Lung (tissue), 11 donors: ENCODE measurements at regions not wholly inside any gene's neighbourhood (a gene's known extent, or its start where the extent isn't known, plus 50 kb on each side); places are given as distances from the start of the nearest gene placed in this dataset.

ENCODE experiments used
- ATAC-seq: fragments of 200-7000 bp; cut with Tn5 transposase; one replicate; pipeline ENCODE4 v1.9.1; 2020; ENCODE audit warnings: moderate number of reproducible peaks; ENCODE audit not compliant: insufficient read depth, low FRiP score
- DNase-seq, 3 donors: peaks; one replicate each; pipeline ENCODE4 v3.0.0-alpha.2; 2013 to 2017
- H3K27ac ChIP-seq, 2 donors: one replicate each; pipeline ENCODE4 v1.5.1; 2013; ENCODE audit warnings: mild to moderate bottlenecking in 2 of 2, moderate library complexity in 2 of 2, control low read depth in 1 of 2, inconsistent platforms in 1 of 2, low read depth in 1 of 2, low read length in 1 of 2
- H3K27me3 ChIP-seq, 3 donors: one replicate each; pipeline ENCODE4 v1.5.1; 2013; ENCODE audit warnings: low read length in 2 of 3; ENCODE audit not compliant: control insufficient read depth in 3 of 3, insufficient read depth in 3 of 3
- H3K36me3 ChIP-seq, 4 donors: one replicate each; pipeline ENCODE4 v1.5.1; 2013; ENCODE audit warnings: low read length in 4 of 4, mild to moderate bottlenecking in 1 of 4, moderate library complexity in 1 of 4; ENCODE audit not compliant: control insufficient read depth in 4 of 4, insufficient read depth in 4 of 4
- H3K4me1 ChIP-seq, 5 donors: one replicate each; pipeline ENCODE4 v1.5.1; 2013; ENCODE audit warnings: low read length in 5 of 5, mild to moderate bottlenecking in 2 of 5, moderate library complexity in 1 of 5; ENCODE audit not compliant: control insufficient read depth in 5 of 5, insufficient read depth in 5 of 5
- H3K4me3 ChIP-seq: one replicate; pipeline ENCODE4 v1.5.1; 2013; ENCODE audit warnings: mild to moderate bottlenecking, control low read depth, moderate library complexity
- H3K9ac ChIP-seq, 2 donors: one replicate each; pipeline ENCODE4 v1.5.1; 2013; ENCODE audit warnings: low read length in 2 of 2, control low read depth in 1 of 2; ENCODE audit not compliant: insufficient read depth in 1 of 2
- H3K9me3 ChIP-seq, 4 donors: one replicate each; pipeline ENCODE4 v1.5.1; 2013; ENCODE audit warnings: low read length in 3 of 4, mild to moderate bottlenecking in 1 of 4, moderate library complexity in 1 of 4; ENCODE audit not compliant: control insufficient read depth in 4 of 4, insufficient read depth in 3 of 4
- WGBS, 2 donors: extraction: QIAGEN DNeasy Blood & Tissue Kit; methylation state at CpG; one replicate each; pipeline ENCODE4 v1.1.7; 2013; 5-methylcytosine and 5-hydroxymethylcytosine counted together
- TF ChIP-seq, protein P1 (sequence below): IDR thresholded peaks from 2 replicates; pipeline ENCODE4 v1.5.1; 2012; ENCODE audit warnings: mild to moderate bottlenecking; ENCODE audit errors: control extremely low read depth, extremely low read depth
- donor health status: control.
- donor health status: control.
- donor health status: Bipolar disorder and iron deficiency.
- donor health status: healthy.
- donor health status: DM: yes; HTN: yes; CAD: no.

- H3K4me1 ChIP-seq, result peaks cover 0 to 15% (median 5%) of the 10 kb centered on the region in 5 donors
- TF ChIP-seq, protein P1, sequence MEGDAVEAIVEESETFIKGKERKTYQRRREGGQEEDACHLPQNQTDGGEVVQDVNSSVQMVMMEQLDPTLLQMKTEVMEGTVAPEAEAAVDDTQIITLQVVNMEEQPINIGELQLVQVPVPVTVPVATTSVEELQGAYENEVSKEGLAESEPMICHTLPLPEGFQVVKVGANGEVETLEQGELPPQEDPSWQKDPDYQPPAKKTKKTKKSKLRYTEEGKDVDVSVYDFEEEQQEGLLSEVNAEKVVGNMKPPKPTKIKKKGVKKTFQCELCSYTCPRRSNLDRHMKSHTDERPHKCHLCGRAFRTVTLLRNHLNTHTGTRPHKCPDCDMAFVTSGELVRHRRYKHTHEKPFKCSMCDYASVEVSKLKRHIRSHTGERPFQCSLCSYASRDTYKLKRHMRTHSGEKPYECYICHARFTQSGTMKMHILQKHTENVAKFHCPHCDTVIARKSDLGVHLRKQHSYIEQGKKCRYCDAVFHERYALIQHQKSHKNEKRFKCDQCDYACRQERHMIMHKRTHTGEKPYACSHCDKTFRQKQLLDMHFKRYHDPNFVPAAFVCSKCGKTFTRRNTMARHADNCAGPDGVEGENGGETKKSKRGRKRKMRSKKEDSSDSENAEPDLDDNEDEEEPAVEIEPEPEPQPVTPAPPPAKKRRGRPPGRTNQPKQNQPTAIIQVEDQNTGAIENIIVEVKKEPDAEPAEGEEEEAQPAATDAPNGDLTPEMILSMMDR, result no peak
- ATAC-seq (no peak), DNase-seq (peak; percentile 19 to 83 (median 74))
- no peak overlapping the region for H3K4me3 ChIP-seq
- H3K9me3 ChIP-seq, result peaks cover 0 to 7% (median 0%) of the 10 kb centered on the region in 4 donors
- H3K27me3 ChIP-seq, result no peaks in the 10 kb centered on the region
- peak overlapping the region in 1 of 2 donors; percentile 27 for H3K9ac ChIP-seq
- no peak overlapping the region for H3K27ac ChIP-seq
- WGBS, 2 donors, result 71 to 84% methylated on average over 6 of the region's 6 CpGs
- H3K36me3 ChIP-seq, result no peaks in the 10 kb centered on the region
Measured at GRCh38 chr6:85945459-85946185, 302.9 kb upstream of the SYNCRIP start.

DNA sequence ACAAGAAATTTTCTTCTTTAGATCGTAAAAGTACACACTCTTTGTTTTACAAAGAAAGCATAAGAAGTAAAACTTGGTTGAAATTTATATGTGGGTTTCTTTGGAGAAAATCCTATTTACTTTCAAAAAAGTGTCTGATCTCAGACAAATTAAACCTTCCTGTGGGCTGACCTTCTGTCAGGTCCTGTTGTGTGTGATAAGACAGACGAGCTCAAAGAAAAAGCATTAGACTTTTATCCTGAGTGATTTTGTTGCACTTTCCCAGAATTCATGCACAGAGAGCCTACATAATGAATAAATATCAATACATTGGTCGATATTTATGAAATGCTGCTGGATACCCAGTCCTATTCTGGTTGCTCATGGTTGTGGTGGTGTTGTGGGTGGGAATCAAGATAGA lies 302.1 kb upstream of the SYNCRIP start:
- Histone ChIP-seq H3K36me3 (no peaks in the 10 kb centered on the region), H3K9me3 (peaks cover 0 to 4% (median 0%) of the 10 kb centered on the region in 4 donors), H3K27me3 (no peaks in the 10 kb centered on the region), H3K4me1 (peaks cover 0 to 15% (median 5%) of the 10 kb centered on the region in 5 donors), H3K4me3 (no peak overlapping the region), H3K27ac (no peak overlapping the region), H3K9ac (no peak overlapping the region)
- TF ChIP-seq, protein P1, result no peak
- ATAC-seq (no peak), DNase-seq (no peak)
- WGBS, 2 donors, result 81 to 86% methylated on average over 3 of the region's 3 CpGs

- ATAC-seq (no peak), DNase-seq (no peak)
- H3K4me1 ChIP-seq, result peaks cover 0 to 15% (median 5%) of the 10 kb centered on the region in 5 donors
- H3K9me3 ChIP-seq, result no peaks in the 10 kb centered on the region
- TF ChIP-seq, protein P1, result no peak
- no peaks in the 10 kb centered on the region for H3K27me3 ChIP-seq
- H3K4me3 ChIP-seq, result no peak overlapping the region
- 72 to 81% methylated on average over 2 of the region's 2 CpGs for WGBS, 2 donors
- H3K36me3 ChIP-seq, result no peaks in the 10 kb centered on the region
- H3K27ac ChIP-seq, result no peak overlapping the region
- H3K9ac ChIP-seq, result no peak overlapping the region
Measured at GRCh38 chr6:85942844-85943243, 300.2 kb upstream of the SYNCRIP start.
